Right lobe of liver (tissue), 6 donors: ENCODE measurements at regions not wholly inside any gene's neighbourhood (a gene's known extent, or its start where the extent isn't known, plus 50 kb on each side); places are given as distances from the start of the nearest gene placed in this dataset.

Experiments used
- ATAC-seq, 4 donors: fragments of 200-7000 bp; cut with Tn5 transposase; one replicate each; pipeline ENCODE4 v1.9.1; 2020; ENCODE audit warnings: mild to moderate bottlenecking in 4 of 4, moderate library complexity in 4 of 4
- DNase-seq, 3 donors: peaks; one replicate each; pipeline ENCODE4 v3.0.0-alpha.2; 2020
- H3K27ac ChIP-seq, 3 donors: fragments of 200-600 bp; one replicate each; pipeline ENCODE4 v1.8.0; 2022
- H3K27me3 ChIP-seq, 2 donors: fragments of 200-600 bp; one replicate each; pipeline ENCODE4 v1.8.0; 2022
- H3K36me3 ChIP-seq, 4 donors: fragments of 200-600 bp; sonication (generic) in 1 of 4; one replicate each; pipeline versions ENCODE4 v1.5.1 to v1.8.0; 2017 to 2022; ENCODE audit warnings: control low read depth in 1 of 4
- H3K4me1 ChIP-seq, 4 donors: fragments of 200-600 bp; sonication (generic) in 1 of 4; one replicate each; pipeline versions ENCODE4 v1.5.1 to v1.8.0; 2017 to 2022; ENCODE audit warnings: control low read depth in 1 of 4
- H3K4me3 ChIP-seq, 3 donors: fragments of 200-600 bp; one replicate each; pipeline ENCODE4 v1.8.0; 2022
- H3K9me3 ChIP-seq, 4 donors: fragments of 200-600 bp; sonication (generic) in 1 of 4; one replicate each; pipeline versions ENCODE4 v1.5.1 to v1.8.0; 2017 to 2022; ENCODE audit warnings: control low read depth in 1 of 4
- POLR2A ChIP-seq: fragments of 450-650 bp; IDR thresholded peaks from one replicate; pipeline ENCODE4 v1.6.1; 2017; ENCODE audit warnings: antibody characterized with exemption, mild to moderate bottlenecking
- WGBS: methylation state at CpG from one replicate; pipeline ENCODE4 v1.1.6; 2018; ENCODE audit warnings: low coverage, low lambda C conversion rate; ENCODE audit not compliant: insufficient coverage; ENCODE audit errors: missing lambda C conversion rate; 5-methylcytosine and 5-hydroxymethylcytosine counted together
- intact Hi-C, 2 donors: fragments of 100-400 bp; cut with DNase I; formaldehyde crosslinking; loops; one replicate each; pipeline versions ENCODE4 v1.11.2 to v1.14.1; 2022
- TF ChIP-seq, protein P1 (sequence below), 4 donors: fragments of 200-600 bp in 3 of 4; fragments of 450-650 bp in 1 of 4; IDR thresholded peaks; one replicate each; pipeline versions ENCODE4 v1.5.1 to v1.8.0; 2016 to 2022; ENCODE audit warnings: antibody characterized with exemption in 4 of 4, mild to moderate bottlenecking in 2 of 4
- donor health status: DM: no; HTN: yes; CAD: no.
- donor health status: DM: no; HTN: no; CAD: no.
- donor health status: DM: no; HTN: no; CAD: no.
- donor health status: DM: no; HTN: yes; CAD: no.
- donor health status: DM: no; HTN: yes; CAD: no.

DNA sequence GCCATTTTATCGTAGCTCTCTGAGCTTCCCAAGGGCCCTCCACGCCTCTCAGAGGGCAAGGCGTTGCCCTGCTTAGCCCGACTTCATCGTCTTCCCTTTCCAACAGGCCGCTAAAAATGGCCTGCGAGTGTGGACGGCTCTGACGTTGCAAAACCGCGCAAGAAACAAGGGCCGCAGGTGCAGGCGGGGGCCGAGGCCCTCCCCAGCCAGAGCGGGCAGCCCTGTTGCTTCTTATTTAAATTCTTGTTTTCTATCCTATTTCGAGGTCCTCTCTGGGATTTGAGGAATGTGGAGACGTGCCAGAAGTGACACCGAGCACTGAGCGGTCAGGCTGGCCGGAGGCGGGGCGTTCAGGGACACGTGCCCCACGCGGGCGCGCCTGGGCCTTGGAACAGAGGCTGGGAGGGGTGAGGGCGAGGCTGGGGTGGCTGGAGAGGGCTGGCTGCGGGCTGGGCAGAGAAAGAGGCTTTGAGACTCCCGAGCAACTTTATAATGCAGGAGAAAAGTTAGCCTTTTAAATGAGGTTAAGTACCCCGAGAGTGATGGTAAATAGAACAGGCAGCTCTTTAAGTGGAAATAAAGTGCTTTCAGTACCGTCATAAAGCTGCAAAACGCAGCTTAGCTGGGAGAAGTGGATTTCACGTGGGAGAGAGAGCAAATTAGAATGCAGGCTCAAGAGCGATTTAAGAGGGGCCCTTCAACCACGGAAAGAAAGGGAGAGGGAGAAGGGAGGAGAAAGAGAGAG, 243.6 kb downstream of the AUH start:
- WGBS: 28% methylated on average over 21 of the region's 36 CpGs
- no peaks in the 10 kb centered on the region for H3K27me3 ChIP-seq
- H3K4me1 ChIP-seq: peaks cover 0 to 8% (median 0%) of the 10 kb centered on the region in 4 donors
- no peak for TF ChIP-seq POLR2A
- H3K36me3 ChIP-seq: no peaks in the 10 kb centered on the region
- intact Hi-C loops: no loop called here
- H3K4me3 ChIP-seq: peak overlapping the region in 2 of 3 donors; percentile 13 to 41
- H3K9me3 ChIP-seq: no peaks in the 10 kb centered on the region
- no peak overlapping the region for H3K27ac ChIP-seq
- DNase-seq: peak; percentile 76 to 83 (median 80)
- peak; percentile 94 to 98 (median 97) for ATAC-seq

DNA sequence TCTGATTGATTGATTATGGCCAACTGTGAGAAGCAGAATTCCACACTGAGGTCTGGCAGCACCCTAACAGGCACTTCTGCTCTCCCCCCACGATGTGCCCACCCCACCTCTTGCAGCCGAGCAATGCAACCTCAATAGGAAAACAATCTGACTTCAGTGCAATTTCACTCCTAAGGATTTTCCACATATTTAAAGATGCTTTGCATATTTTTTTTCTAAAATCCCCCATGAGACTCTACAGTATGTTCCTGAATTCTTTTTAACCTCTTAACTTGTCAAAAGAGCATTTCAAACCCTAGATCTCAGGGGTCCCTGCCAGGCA, 243.1 kb downstream of the AUH start:
- WGBS: no CpG with 5 or more reads among the region's 2 CpGs
- ATAC-seq (no peak), DNase-seq (no peak)
- H3K4me3 ChIP-seq: peak overlapping the region in 2 of 3 donors; percentile 13 to 41
- H3K36me3 ChIP-seq: no peaks in the 10 kb centered on the region
- TF ChIP-seq, protein P1, sequence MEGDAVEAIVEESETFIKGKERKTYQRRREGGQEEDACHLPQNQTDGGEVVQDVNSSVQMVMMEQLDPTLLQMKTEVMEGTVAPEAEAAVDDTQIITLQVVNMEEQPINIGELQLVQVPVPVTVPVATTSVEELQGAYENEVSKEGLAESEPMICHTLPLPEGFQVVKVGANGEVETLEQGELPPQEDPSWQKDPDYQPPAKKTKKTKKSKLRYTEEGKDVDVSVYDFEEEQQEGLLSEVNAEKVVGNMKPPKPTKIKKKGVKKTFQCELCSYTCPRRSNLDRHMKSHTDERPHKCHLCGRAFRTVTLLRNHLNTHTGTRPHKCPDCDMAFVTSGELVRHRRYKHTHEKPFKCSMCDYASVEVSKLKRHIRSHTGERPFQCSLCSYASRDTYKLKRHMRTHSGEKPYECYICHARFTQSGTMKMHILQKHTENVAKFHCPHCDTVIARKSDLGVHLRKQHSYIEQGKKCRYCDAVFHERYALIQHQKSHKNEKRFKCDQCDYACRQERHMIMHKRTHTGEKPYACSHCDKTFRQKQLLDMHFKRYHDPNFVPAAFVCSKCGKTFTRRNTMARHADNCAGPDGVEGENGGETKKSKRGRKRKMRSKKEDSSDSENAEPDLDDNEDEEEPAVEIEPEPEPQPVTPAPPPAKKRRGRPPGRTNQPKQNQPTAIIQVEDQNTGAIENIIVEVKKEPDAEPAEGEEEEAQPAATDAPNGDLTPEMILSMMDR (IDR thresholded peaks at IDR 0.05): no peak
- no peak for TF ChIP-seq POLR2A
- peaks cover 0 to 8% (median 0%) of the 10 kb centered on the region in 4 donors for H3K4me1 ChIP-seq
- H3K9me3 ChIP-seq: no peaks in the 10 kb centered on the region
- no peak overlapping the region for H3K27ac ChIP-seq
- H3K27me3 ChIP-seq: no peaks in the 10 kb centered on the region
- intact Hi-C loops: no loop called here

DNA sequence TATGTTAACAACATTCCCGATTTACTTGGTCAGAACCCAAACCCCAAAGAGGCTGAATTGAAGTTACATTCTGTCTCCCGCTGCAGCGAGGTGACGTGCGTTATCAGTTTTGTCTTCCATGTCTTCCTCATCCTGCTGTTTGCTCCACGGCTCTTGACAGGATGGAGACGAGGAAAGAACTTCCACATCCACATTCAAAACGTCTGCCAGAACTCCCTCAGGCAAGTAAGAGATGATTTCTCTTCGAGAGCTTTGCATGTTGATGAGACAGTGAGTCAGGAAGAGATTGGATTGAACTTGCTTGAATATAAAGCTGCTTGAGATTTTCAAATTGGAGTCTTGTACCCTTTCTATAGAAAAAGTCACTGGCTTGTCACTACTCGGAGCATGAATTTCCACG, 242.6 kb downstream of the AUH start:
- H3K36me3 ChIP-seq: no peaks in the 10 kb centered on the region
- TF ChIP-seq POLR2A: no peak
- TF ChIP-seq, protein P1 (IDR thresholded peaks at IDR 0.05): no peak
- no peaks in the 10 kb centered on the region for H3K27me3 ChIP-seq
- H3K4me1 ChIP-seq: peaks cover 0 to 8% (median 0%) of the 10 kb centered on the region in 4 donors
- H3K9me3 ChIP-seq: no peaks in the 10 kb centered on the region
- no peak overlapping the region for H3K4me3 ChIP-seq
- no peak for DNase-seq
- no peak overlapping the region for H3K27ac ChIP-seq
- WGBS: 60% methylated on average over 11 of the region's 11 CpGs
- no peak for ATAC-seq
- intact Hi-C loops: no loop called here

DNA sequence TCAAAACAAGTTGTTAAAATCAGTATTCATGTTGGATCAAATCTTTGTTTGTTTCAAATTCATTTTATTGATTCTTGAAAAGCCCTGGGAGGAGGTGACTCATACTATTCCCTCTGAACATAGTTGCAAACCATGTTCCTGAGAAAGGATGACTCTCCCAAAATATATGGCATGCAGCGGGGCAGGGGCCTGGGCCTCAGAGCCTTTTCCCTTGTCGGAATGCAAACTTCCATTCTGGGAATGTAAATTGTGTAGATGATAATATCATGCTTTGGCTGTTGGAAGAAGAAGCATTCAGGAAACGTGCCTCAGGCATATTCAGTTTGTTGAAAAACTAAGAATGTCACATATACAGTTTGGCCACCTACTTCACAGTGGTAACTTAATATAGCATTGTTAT, 242.0 kb downstream of the AUH start:
- WGBS: 83% methylated on average over 3 of the region's 3 CpGs
- no peak overlapping the region for H3K27ac ChIP-seq
- DNase-seq: no peak
- intact Hi-C loops: no loop called here
- no peaks in the 10 kb centered on the region for H3K36me3 ChIP-seq
- no peak overlapping the region for H3K4me3 ChIP-seq
- H3K27me3 ChIP-seq: no peaks in the 10 kb centered on the region
- peaks cover 0 to 8% (median 0%) of the 10 kb centered on the region in 4 donors for H3K4me1 ChIP-seq
- TF ChIP-seq, protein P1 (IDR thresholded peaks at IDR 0.05): no peak
- TF ChIP-seq POLR2A: no peak
- H3K9me3 ChIP-seq: peaks cover 0 to 4% (median 0%) of the 10 kb centered on the region in 4 donors
- peak in 1 of 4 donors; percentile 27 for ATAC-seq

DNA sequence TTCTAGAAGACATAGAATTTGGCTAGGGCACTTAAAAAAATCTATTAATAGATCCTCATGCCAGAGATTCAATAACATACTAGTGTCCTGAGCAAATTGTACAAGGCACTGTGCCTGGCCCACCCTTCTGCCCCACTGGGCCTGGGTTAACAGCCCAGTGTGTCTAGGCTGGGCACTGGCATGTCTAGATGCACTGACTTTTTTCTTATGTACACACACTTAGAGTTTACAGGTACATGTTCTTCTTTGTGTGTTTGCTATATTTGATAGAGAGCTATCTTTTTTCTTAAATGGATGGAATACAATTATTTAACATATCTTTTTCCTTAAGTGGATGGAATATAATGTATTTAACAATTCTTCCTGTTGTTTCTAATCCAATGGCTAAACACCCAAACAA, 241.5 kb downstream of the AUH start:
- TF ChIP-seq, protein P1 (IDR thresholded peaks at IDR 0.05): no peak
- TF ChIP-seq POLR2A: no peak
- no peaks in the 10 kb centered on the region for H3K27me3 ChIP-seq
- H3K4me3 ChIP-seq: no peak overlapping the region
- no peak for ATAC-seq
- no peak overlapping the region for H3K27ac ChIP-seq
- intact Hi-C loops: no loop called here
- H3K36me3 ChIP-seq: no peaks in the 10 kb centered on the region
- H3K4me1 ChIP-seq: peaks cover 0 to 8% (median 0%) of the 10 kb centered on the region in 4 donors
- H3K9me3 ChIP-seq: peaks cover 0 to 4% (median 0%) of the 10 kb centered on the region in 4 donors
- DNase-seq: no peak
